ENCODE measurements at regions not wholly inside any gene's neighbourhood (a gene's known extent, or its start where the extent isn't known, plus 50 kb on each side); places are given as distances from the start of the nearest gene placed in this dataset.
A peak's percentile ranks its signal among the peaks of the same experiment; 100 is the strongest.

DNA sequence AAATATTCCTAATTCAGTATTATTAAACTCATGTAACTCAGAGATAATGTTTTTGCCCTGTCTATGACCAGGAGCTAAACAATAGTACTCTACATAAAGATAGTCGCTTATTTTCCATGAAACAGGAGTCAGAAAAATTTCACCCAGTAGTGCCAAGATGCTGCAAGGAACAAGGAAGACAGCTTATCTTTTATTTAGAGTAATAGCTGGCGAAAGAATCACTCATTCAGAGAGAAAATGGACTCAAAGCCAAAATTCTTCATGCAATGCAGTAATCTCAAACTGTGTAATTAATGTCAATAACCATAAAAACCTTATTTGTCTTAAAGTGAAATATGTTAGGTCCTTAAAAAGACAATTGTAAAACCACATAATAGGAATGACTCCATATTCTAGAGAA is 477.8 kb downstream of the ANKRD50 start:
- H3K4me1 Mint-ChIP-seq (ENCODE audit: low read depth, unreplicated experiment) = no peaks in the 10 kb centered on the region
- TF ChIP-seq, protein P1, sequence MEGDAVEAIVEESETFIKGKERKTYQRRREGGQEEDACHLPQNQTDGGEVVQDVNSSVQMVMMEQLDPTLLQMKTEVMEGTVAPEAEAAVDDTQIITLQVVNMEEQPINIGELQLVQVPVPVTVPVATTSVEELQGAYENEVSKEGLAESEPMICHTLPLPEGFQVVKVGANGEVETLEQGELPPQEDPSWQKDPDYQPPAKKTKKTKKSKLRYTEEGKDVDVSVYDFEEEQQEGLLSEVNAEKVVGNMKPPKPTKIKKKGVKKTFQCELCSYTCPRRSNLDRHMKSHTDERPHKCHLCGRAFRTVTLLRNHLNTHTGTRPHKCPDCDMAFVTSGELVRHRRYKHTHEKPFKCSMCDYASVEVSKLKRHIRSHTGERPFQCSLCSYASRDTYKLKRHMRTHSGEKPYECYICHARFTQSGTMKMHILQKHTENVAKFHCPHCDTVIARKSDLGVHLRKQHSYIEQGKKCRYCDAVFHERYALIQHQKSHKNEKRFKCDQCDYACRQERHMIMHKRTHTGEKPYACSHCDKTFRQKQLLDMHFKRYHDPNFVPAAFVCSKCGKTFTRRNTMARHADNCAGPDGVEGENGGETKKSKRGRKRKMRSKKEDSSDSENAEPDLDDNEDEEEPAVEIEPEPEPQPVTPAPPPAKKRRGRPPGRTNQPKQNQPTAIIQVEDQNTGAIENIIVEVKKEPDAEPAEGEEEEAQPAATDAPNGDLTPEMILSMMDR (IDR thresholded peaks at IDR 0.05; ENCODE audit: partially characterized antibody, unreplicated experiment) = no peak
- H3K36me3 Mint-ChIP-seq (ENCODE audit: unreplicated experiment) = peaks cover 4% of the 10 kb centered on the region
- no peak overlapping the region for H3K27ac Mint-ChIP-seq (ENCODE audit: unreplicated experiment)
- no peak overlapping the region for H3K4me3 Mint-ChIP-seq (ENCODE audit: unreplicated experiment)
- H3K9me3 Mint-ChIP-seq (ENCODE audit: unreplicated experiment) = peaks cover 2% of the 10 kb centered on the region
- H3K27me3 Mint-ChIP-seq (ENCODE audit: unreplicated experiment) = peaks cover 3% of the 10 kb centered on the region
- no peak for DNase-seq

DNA sequence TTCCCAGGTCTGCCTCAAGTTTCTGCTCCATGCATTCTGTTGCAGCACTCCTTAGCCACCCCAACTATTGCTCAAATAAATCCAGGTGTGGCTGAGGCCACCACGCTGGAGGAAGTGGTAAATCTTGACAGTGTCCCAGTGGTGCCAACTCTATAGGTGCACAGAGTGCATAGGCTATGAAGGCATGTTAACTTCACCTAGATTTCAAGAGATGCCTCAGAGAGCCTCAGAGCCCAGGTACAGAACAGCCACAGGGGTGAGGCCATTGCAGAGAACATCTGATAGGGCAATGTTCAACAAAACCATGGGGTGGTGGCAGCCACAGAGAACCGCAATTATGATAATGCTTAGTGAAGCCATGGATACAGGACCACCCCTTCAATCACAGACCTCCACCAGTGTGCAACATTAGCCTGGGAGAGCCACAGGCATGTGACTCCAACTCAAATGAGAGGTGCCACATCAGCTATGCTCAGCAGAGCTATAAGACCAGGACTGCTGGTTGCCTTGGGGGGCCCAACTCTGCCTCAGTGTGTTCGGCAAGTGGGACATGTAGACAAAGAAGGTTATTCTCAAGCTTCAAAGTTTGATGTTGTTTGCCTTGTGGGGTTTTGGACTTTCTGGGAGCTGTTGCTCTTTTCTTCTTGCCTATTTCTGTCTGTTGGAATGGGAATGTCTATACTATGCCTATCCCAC is 468.7 kb downstream of the ANKRD50 start:
- H3K4me1 Mint-ChIP-seq (ENCODE audit: low read depth, unreplicated experiment) = no peaks in the 10 kb centered on the region
- H3K27ac Mint-ChIP-seq (ENCODE audit: unreplicated experiment) = no peak overlapping the region
- H3K4me3 Mint-ChIP-seq (ENCODE audit: unreplicated experiment) = no peak overlapping the region
- peaks cover 4% of the 10 kb centered on the region for H3K36me3 Mint-ChIP-seq (ENCODE audit: unreplicated experiment)
- no peaks in the 10 kb centered on the region for H3K27me3 Mint-ChIP-seq (ENCODE audit: unreplicated experiment)
- no peak for DNase-seq
- TF ChIP-seq, protein P1 (IDR thresholded peaks at IDR 0.05; ENCODE audit: partially characterized antibody, unreplicated experiment) = no peak
- H3K9me3 Mint-ChIP-seq (ENCODE audit: unreplicated experiment) = peaks cover 2% of the 10 kb centered on the region

DNA sequence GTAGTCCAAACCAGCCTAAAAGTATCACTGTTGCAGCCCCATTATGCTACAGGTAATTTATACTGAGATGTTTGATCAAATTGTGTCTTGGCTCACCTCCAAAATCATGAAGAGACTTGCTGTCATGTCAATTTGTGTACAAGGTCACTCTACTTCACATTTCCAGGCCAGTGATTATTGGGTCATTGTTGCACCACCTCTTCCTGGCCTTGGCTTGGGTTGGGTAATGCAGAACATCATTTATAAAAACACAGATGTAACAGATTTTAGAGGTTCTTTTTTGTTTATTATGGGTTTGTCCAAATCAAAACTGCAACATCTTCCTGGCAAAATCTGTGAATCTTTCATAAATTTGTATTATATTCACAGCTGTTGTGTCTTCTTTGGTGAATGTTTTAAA is 459.5 kb downstream of the ANKRD50 start:
- no peaks in the 10 kb centered on the region for H3K36me3 Mint-ChIP-seq (ENCODE audit: unreplicated experiment)
- H3K4me3 Mint-ChIP-seq (ENCODE audit: unreplicated experiment) = no peak overlapping the region
- DNase-seq = no peak
- H3K9me3 Mint-ChIP-seq (ENCODE audit: unreplicated experiment) = no peaks in the 10 kb centered on the region
- H3K27me3 Mint-ChIP-seq (ENCODE audit: unreplicated experiment) = no peaks in the 10 kb centered on the region
- TF ChIP-seq, protein P1 (IDR thresholded peaks at IDR 0.05; ENCODE audit: partially characterized antibody, unreplicated experiment) = no peak
- no peak overlapping the region for H3K27ac Mint-ChIP-seq (ENCODE audit: unreplicated experiment)
- no peaks in the 10 kb centered on the region for H3K4me1 Mint-ChIP-seq (ENCODE audit: low read depth, unreplicated experiment)

DNA sequence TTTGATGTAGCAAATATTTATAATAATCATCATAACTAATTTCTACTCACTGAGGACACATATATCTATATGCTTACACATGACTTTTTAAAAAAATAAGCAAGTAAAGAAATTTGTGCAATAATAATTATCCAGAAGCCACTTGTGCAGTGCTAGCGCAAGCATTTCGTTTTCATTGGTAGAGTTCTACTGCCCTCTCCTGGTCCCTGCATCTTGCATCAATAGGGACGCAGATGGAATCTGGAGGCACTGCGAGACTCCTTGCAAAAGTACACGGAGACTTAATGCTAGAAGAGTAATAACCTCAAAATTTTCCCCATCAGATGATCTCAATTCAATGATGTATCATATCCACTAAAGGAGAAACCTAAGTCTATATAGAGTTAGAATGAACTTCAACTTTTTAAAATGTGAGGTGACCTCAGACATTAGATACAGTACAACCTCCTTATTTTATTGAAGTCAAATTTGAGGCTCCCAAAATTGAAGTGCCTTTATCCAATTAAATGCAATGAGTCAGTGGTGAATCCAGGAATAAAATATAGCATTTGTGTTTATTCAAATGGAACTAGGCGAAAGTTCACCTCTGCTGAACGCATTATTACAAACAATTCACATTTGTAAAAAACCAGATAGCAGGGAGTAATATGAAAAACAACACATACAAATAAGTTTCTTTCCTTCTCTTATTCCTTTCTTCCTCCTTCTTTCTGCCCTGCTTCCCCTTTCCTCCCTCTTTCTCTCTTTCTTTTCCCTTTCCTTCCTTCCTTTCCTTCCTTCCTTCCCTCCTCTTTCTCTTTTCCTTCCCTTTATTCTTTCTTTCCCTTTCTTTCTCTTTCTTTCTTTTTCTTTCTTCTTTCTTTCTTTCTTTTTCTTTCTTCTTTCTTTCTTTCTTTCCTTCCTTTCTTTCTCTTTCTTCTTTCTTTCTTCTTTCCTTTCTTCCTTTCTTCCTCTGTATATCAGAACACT is 450.0 kb downstream of the ANKRD50 start:
- TF ChIP-seq, protein P1 (IDR thresholded peaks at IDR 0.05; ENCODE audit: partially characterized antibody, unreplicated experiment) = peak; percentile 59
- DNase-seq = peak; percentile 64
- Mint-ChIP-seq H3K27ac (ENCODE audit: unreplicated experiment) (no peak overlapping the region), H3K36me3 (ENCODE audit: unreplicated experiment) (no peaks in the 10 kb centered on the region), H3K27me3 (ENCODE audit: unreplicated experiment) (no peaks in the 10 kb centered on the region), H3K4me1 (ENCODE audit: low read depth, unreplicated experiment) (peaks cover 14% of the 10 kb centered on the region), H3K9me3 (ENCODE audit: unreplicated experiment) (peaks cover 3% of the 10 kb centered on the region), H3K4me3 (ENCODE audit: unreplicated experiment) (no peak overlapping the region)

DNA sequence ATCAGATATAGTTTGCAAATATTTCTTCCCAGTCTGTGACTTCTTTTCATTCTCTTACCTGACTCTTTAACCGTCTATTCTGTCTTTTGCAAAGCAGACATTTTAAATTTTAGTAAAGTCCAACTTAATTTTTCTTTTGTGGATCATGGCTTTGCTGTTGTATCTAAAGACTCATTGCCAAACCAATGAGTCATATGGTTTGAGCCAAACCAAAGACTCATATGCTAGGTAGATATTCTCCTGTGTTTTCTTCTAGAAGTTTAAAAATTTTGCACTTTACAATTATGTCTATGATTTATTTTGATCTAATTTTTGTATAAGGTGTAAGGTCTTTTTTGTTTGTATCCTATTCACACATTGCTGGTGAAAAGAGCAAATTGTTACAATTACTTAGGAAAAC is 446.8 kb downstream of the ANKRD50 start:
- H3K9me3 Mint-ChIP-seq (ENCODE audit: unreplicated experiment) = no peaks in the 10 kb centered on the region
- no peak for DNase-seq
- TF ChIP-seq, protein P1 (IDR thresholded peaks at IDR 0.05; ENCODE audit: partially characterized antibody, unreplicated experiment) = no peak
- H3K27me3 Mint-ChIP-seq (ENCODE audit: unreplicated experiment) = no peaks in the 10 kb centered on the region
- H3K4me1 Mint-ChIP-seq (ENCODE audit: low read depth, unreplicated experiment) = peaks cover 6% of the 10 kb centered on the region
- H3K36me3 Mint-ChIP-seq (ENCODE audit: unreplicated experiment) = no peaks in the 10 kb centered on the region
- H3K4me3 Mint-ChIP-seq (ENCODE audit: unreplicated experiment) = no peak overlapping the region
- no peak overlapping the region for H3K27ac Mint-ChIP-seq (ENCODE audit: unreplicated experiment)

Data from glutamatergic neuron (in vitro differentiated cells).